IMR-90 (cell line): ENCODE measurements at regions not wholly inside any gene's neighbourhood (a gene's known extent, or its start where the extent isn't known, plus 50 kb on each side); places are given as distances from the start of the nearest gene placed in this dataset.

Experiments used
- ATAC-seq: fragments of 200-7000 bp; cut with Tn5 transposase; 2 replicates; pipeline ENCODE4 v1.9.1; 2020; ENCODE audit warnings: low read depth, mild to moderate bottlenecking, moderate library complexity
- BruUV-seq: library from RNA; stranded (reverse); fragments of 400-500 nt; replicated peaks from 2 replicates; lab custom pipeline; 2021; lab: Mats Ljungman, UMichigan
- CTCF ChIA-PET: fragments of 300-600 bp; formaldehyde crosslinking; extraction: SDS; loops from one replicate; lab custom pipeline; 2021; ENCODE audit warnings: antibody characterized with exemption; lab: Yijun Ruan, JAX
- POLR2A ChIA-PET: fragments of 300-600 bp; sonication (Branson Sonifier 250); formaldehyde crosslinking; loops from one replicate; lab custom pipeline; 2022; ENCODE audit warnings: antibody characterized with exemption; ENCODE audit not compliant: unreplicated experiment; lab: Charles Lee
- DNase-seq: peaks from one replicate; pipeline ENCODE4 v3.0.0; 2013
- H2AFZ ChIP-seq: replicated peaks from 2 replicates; pipeline ENCODE3; 2013; ENCODE audit warnings: low read length, mild to moderate bottlenecking; ENCODE audit not compliant: poor library complexity
- H2AK5ac ChIP-seq: 2 replicates; pipeline ENCODE4 v1.6.1; 2013; ENCODE audit warnings: low read depth, low read length, inconsistent platforms
- H2AK9ac ChIP-seq: replicated peaks from 2 replicates; pipeline ENCODE3; 2013; ENCODE audit warnings: mild to moderate bottlenecking, low read depth, low read length, moderate library complexity; ENCODE audit not compliant: poor library complexity
- H2BK120ac ChIP-seq: 2 replicates; pipeline ENCODE4 v1.6.1; 2013; ENCODE audit warnings: low read depth, low read length, inconsistent platforms
- H2BK15ac ChIP-seq: 3 replicates; pipeline ENCODE4 v1.6.1; 2013; ENCODE audit warnings: low read depth, low read length, inconsistent platforms
- H2BK20ac ChIP-seq: 2 replicates; pipeline ENCODE4 v1.6.1; 2013; ENCODE audit warnings: low read depth, mild to moderate bottlenecking, inconsistent platforms, low read length, moderate library complexity
- H2BK5ac ChIP-seq: 2 replicates; pipeline ENCODE4 v1.6.1; 2013; ENCODE audit warnings: mild to moderate bottlenecking, low read depth, low read length, inconsistent platforms; ENCODE audit not compliant: poor library complexity, severe bottlenecking
- H3K14ac ChIP-seq: replicated peaks from 2 replicates; pipeline ENCODE4 v1.6.1; 2013; ENCODE audit warnings: low read depth, low read length, inconsistent platforms
- H3K18ac ChIP-seq: 2 replicates; pipeline ENCODE4 v1.6.1; 2013; ENCODE audit warnings: low read depth, low read length, control low read depth
- H3K23ac ChIP-seq: 2 replicates; pipeline ENCODE4 v1.6.1; 2013; ENCODE audit warnings: low read depth, low read length, inconsistent platforms
- H3K27ac ChIP-seq: 2 replicates; pipeline ENCODE4 v1.5.1; 2013; ENCODE audit warnings: mild to moderate bottlenecking, control low read depth, low read length; ENCODE audit not compliant: insufficient read depth
- H3K27me3 ChIP-seq: 2 replicates; pipeline ENCODE4 v1.6.1; 2013; ENCODE audit warnings: low read length; ENCODE audit not compliant: control insufficient read depth, insufficient read depth
- H3K36me3 ChIP-seq: 2 replicates; pipeline ENCODE4 v1.6.1; 2013; ENCODE audit warnings: low read length, mixed read lengths; ENCODE audit not compliant: control insufficient read depth, insufficient read depth
- H3K4ac ChIP-seq: 2 replicates; pipeline ENCODE4 v1.6.1; 2013; ENCODE audit warnings: low read depth, low read length, inconsistent platforms
- H3K4me1 ChIP-seq: 2 replicates; pipeline ENCODE4 v1.6.1; 2013; ENCODE audit warnings: low read length, mixed read lengths; ENCODE audit not compliant: control insufficient read depth, insufficient read depth
- H3K4me2 ChIP-seq: 2 replicates; pipeline ENCODE4 v1.6.1; 2013; ENCODE audit warnings: low read depth, mild to moderate bottlenecking, control low read depth, low read length, moderate library complexity
- H3K4me3 ChIP-seq: 2 replicates; pipeline ENCODE4 v1.5.1; 2013; ENCODE audit warnings: low read depth, mild to moderate bottlenecking, control low read depth, low read length, moderate library complexity; ENCODE audit not compliant: insufficient read depth
- H3K56ac ChIP-seq: 2 replicates; pipeline ENCODE4 v1.6.1; 2013; ENCODE audit warnings: low read length, inconsistent platforms; ENCODE audit not compliant: insufficient read depth; ENCODE audit errors: extremely low read depth
- H3K79me1 ChIP-seq, 2 experiments: 2 replicates each; pipeline ENCODE4 v1.6.1; 2013; ENCODE audit warnings: low read length in 2 of 2, inconsistent platforms in 1 of 2, low read depth in 1 of 2
- H3K9ac ChIP-seq: 2 replicates; pipeline ENCODE4 v1.6.1; 2013; ENCODE audit warnings: low read depth, low read length, control low read depth
- H3K9me1 ChIP-seq: 2 replicates; pipeline ENCODE4 v1.6.1; 2013; ENCODE audit warnings: low read length, inconsistent platforms; ENCODE audit not compliant: insufficient read depth
- H3K9me3 ChIP-seq: 2 replicates; pipeline ENCODE4 v1.6.1; 2013; ENCODE audit warnings: low read length; ENCODE audit not compliant: control insufficient read depth, insufficient read depth
- H4K20me1 ChIP-seq: 2 replicates; pipeline ENCODE4 v1.6.1; 2013; ENCODE audit warnings: low read length, inconsistent platforms; ENCODE audit not compliant: insufficient read depth
- H4K5ac ChIP-seq: 2 replicates; pipeline ENCODE4 v1.6.1; 2013; ENCODE audit warnings: mild to moderate bottlenecking, low read depth, low read length, control low read depth
- H4K8ac ChIP-seq, 2 experiments: 2 replicates each; pipeline ENCODE4 v1.6.1; 2013; ENCODE audit warnings: low read depth in 2 of 2, low read length in 2 of 2, control low read depth in 1 of 2, inconsistent platforms in 1 of 2
- H4K91ac ChIP-seq: 2 replicates; pipeline ENCODE4 v1.6.1; 2013; ENCODE audit warnings: low read depth, low read length, inconsistent platforms; ENCODE audit not compliant: insufficient read depth
- CEBPB ChIP-seq: IDR thresholded peaks from 2 replicates; pipeline ENCODE4 v1.6.1; 2012; ENCODE audit warnings: low read depth, low read length, improper control_type of control experiment
- CHD1 ChIP-seq: IDR thresholded peaks from 2 replicates; pipeline ENCODE4 v1.6.1; 2012; ENCODE audit warnings: low read depth, low read length, improper control_type of control experiment
- ELK1 ChIP-seq: fragments of 150-350 bp; IDR thresholded peaks from 2 replicates; pipeline ENCODE4 v1.6.1; 2016; ENCODE audit warnings: low read depth, mild to moderate bottlenecking, low read length, moderate library complexity, borderline replicate concordance
- FOS ChIP-seq: fragments of 150-350 bp; IDR thresholded peaks from 2 replicates; pipeline ENCODE4 v1.6.1; 2016; ENCODE audit warnings: low read depth, low read length
- MAZ ChIP-seq: IDR thresholded peaks from 2 replicates; pipeline ENCODE4 v1.6.1; 2012; ENCODE audit warnings: low read depth, mild to moderate bottlenecking, low read length, improper control_type of control experiment, moderate library complexity, borderline replicate concordance
- MXI1 ChIP-seq: IDR thresholded peaks from 2 replicates; pipeline ENCODE4 v1.6.1; 2012; ENCODE audit warnings: low read depth, mild to moderate bottlenecking, low read length, moderate library complexity, borderline replicate concordance
- POLR2A ChIP-seq: IDR thresholded peaks from 2 replicates; pipeline ENCODE4 v1.6.1; 2012; ENCODE audit warnings: mild to moderate bottlenecking, low read depth, low read length
- RCOR1 ChIP-seq: IDR thresholded peaks from 2 replicates; pipeline ENCODE4 v1.6.1; 2012; ENCODE audit warnings: mild to moderate bottlenecking, low read length, improper control_type of control experiment; ENCODE audit not compliant: insufficient replicate concordance
- USF2 ChIP-seq: fragments of 150-350 bp; IDR thresholded peaks from 2 replicates; pipeline ENCODE4 v1.6.1; 2017; ENCODE audit warnings: mild to moderate bottlenecking, antibody characterized with exemption, low read length, low read depth
- whole genome bisulfite sequencing, 2 experiments: methylation state at CpG; one replicate each; pipeline versions ENCODE4 v1.1.5 to v1.1.7; 2013; ENCODE audit warnings: missing lambda C conversion rate in 2 of 2; ENCODE audit not compliant: insufficient read length in 1 of 2; ENCODE audit errors: extremely low coverage in 2 of 2; 5-methylcytosine and 5-hydroxymethylcytosine counted together
- dilution Hi-C: fragments of 300-500 bp; cut with HindIII; formaldehyde crosslinking; loops from one replicate; pipeline ENCODE4 v1.14.3; 2018; ENCODE audit warnings: low sequenced_read_pairs; ENCODE audit not compliant: unreplicated experiment
- in situ Hi-C: fragments of 300-500 bp; cut with MboI; formaldehyde crosslinking; loops from 3 replicates; pipeline ENCODE4 v1.14.3; 2019; ENCODE audit warnings: low sequenced_read_pairs, inconsistent platforms, mixed read lengths
- intact Hi-C: fragments of 100-400 bp; cut with micrococcal nuclease; formaldehyde crosslinking; loops from 2 replicates; pipeline ENCODE4 v1.10.0; 2022

- DNase-seq = peak; percentile 19
- no peak overlapping the region for H2AK5ac ChIP-seq
- H4K20me1 ChIP-seq = no peaks in the 10 kb centered on the region
- no peak overlapping the region for H4K5ac ChIP-seq
- no peak overlapping the region for H3K56ac ChIP-seq
- no CpG with 5 or more reads among the region's 3 CpGs for WGBS, 2 experiments
- in situ Hi-C loops (no loop called here), intact Hi-C loops (no loop called here), dilution Hi-C loops (no loop called here)
- H3K14ac ChIP-seq = no peak overlapping the region
- no peak overlapping the region for H3K23ac ChIP-seq
- no peak overlapping the region for H3K4me2 ChIP-seq
- H3K4ac ChIP-seq = no peak overlapping the region
- ChIA-PET CTCF (no interaction called here), POLR2A (no interaction called here)
- H3K79me1 ChIP-seq = no peaks in the 10 kb centered on the region
- TF ChIP-seq USF2 (no peak), RCOR1 (no peak), FOS (no peak), MAZ (no peak), POLR2A (no peak), CHD1 (no peak), CEBPB (no peak), MXI1 (no peak), ELK1 (no peak)
- no peak overlapping the region for H2AK9ac ChIP-seq
- no peaks in the 10 kb centered on the region for H3K27me3 ChIP-seq
- no peaks in the 10 kb centered on the region for H3K9me1 ChIP-seq
- H3K4me1 ChIP-seq = no peaks in the 10 kb centered on the region
- H3K18ac ChIP-seq = no peak overlapping the region
- no peak overlapping the region for H4K8ac ChIP-seq
- no peak overlapping the region for H4K91ac ChIP-seq
- no peak overlapping the region for H2BK20ac ChIP-seq
- H3K9ac ChIP-seq = no peak overlapping the region
- no peak overlapping the region for H2BK120ac ChIP-seq
- no peak overlapping the region for H3K4me3 ChIP-seq
- no peak overlapping the region for H2BK15ac ChIP-seq
- no peak overlapping the region for H3K27ac ChIP-seq
- H3K9me3 ChIP-seq = peaks cover 2% of the 10 kb centered on the region; the same call in 1 of the 2 replicates
- no TSS peak for BruUV-seq
- ATAC-seq = no peak
- H3K36me3 ChIP-seq = no peaks in the 10 kb centered on the region
- no peak overlapping the region for H2AFZ ChIP-seq
- no peak overlapping the region for H2BK5ac ChIP-seq
Observed at GRCh38 chr6:101146389-101146788, 247.1 kb upstream of the GRIK2 start.
